CD4-positive, alpha-beta T cell treated with Interferon alpha-2 for 1 hour (primary cell): ENCODE measurements at regions not wholly inside any gene's neighbourhood (a gene's known extent, or its start where the extent isn't known, plus 50 kb on each side); places are given as distances from the start of the nearest gene placed in this dataset.
"Not testable (repeated sequence)": the region's sequence is repeated elsewhere in the genome, so short reads cannot be mapped to it uniquely, and the experiment has no call there.

ENCODE experiments used
- DNase-seq, 2 donors: peaks; one replicate each; pipeline ENCODE4 v3.0.0-alpha.2; 2020 to 2022

- DNase-seq = no peak
Observed at GRCh38 chr2:116935097-116935814, 879.2 kb upstream of the DDX18 start.

- DNase-seq = no peak
Observed at GRCh38 chr2:116948258-116948657, 866.2 kb upstream of the DDX18 start.

GRCh38 chr2:116949249-116949648 lies 865.2 kb upstream of the DDX18 start:
- DNase-seq = no peak

GRCh38 chr2:116952254-116952653 lies 862.2 kb upstream of the DDX18 start:
- DNase-seq = no peak

- no peak for DNase-seq
Observed at GRCh38 chr2:116955646-116956045, 858.8 kb upstream of the DDX18 start.

- no peak for DNase-seq
Observed at GRCh38 chr2:116975608-116976007, 838.9 kb upstream of the DDX18 start.

GRCh38 chr2:116979916-116980764 lies 834.4 kb upstream of the DDX18 start:
- DNase-seq = no peak

GRCh38 chr2:116987447-116987846 lies 827.0 kb upstream of the DDX18 start:
- DNase-seq = no peak

- no peak for DNase-seq
Observed at GRCh38 chr2:116988303-116988702, 826.2 kb upstream of the DDX18 start.

- DNase-seq = no peak
Observed at GRCh38 chr2:117019357-117019756, 795.1 kb upstream of the DDX18 start.

GRCh38 chr2:117027646-117028045 lies 786.8 kb upstream of the DDX18 start:
- DNase-seq = no peak

GRCh38 chr2:117028708-117029107 lies 785.8 kb upstream of the DDX18 start:
- DNase-seq = not testable (repeated sequence)

- no peak for DNase-seq
Observed at GRCh38 chr2:117055499-117056375, 758.8 kb upstream of the DDX18 start.

- DNase-seq = no peak
Observed at GRCh38 chr2:117056376-117056748, 758.1 kb upstream of the DDX18 start.

- no peak for DNase-seq
Observed at GRCh38 chr2:117057016-117057415, 757.5 kb upstream of the DDX18 start.

- DNase-seq = no peak
Observed at GRCh38 chr2:117058366-117058765, 756.1 kb upstream of the DDX18 start.

GRCh38 chr2:117064021-117064420 lies 750.5 kb upstream of the DDX18 start:
- no peak for DNase-seq

GRCh38 chr2:117065912-117066311 lies 748.6 kb upstream of the DDX18 start:
- DNase-seq = no peak

GRCh38 chr2:117067900-117068299 lies 746.6 kb upstream of the DDX18 start:
- DNase-seq = no peak

- no peak for DNase-seq
Observed at GRCh38 chr2:117068371-117068770, 746.1 kb upstream of the DDX18 start.

GRCh38 chr2:117071556-117072102 lies 742.9 kb upstream of the DDX18 start:
- no peak for DNase-seq

- no peak for DNase-seq
Observed at GRCh38 chr2:117074756-117075155, 739.7 kb upstream of the DDX18 start.

- DNase-seq = no peak
Observed at GRCh38 chr2:117085256-117085655, 729.2 kb upstream of the DDX18 start.
